IPS DF 6.9 (cell line): ENCODE measurements at regions not wholly inside any gene's neighbourhood (a gene's known extent, or its start where the extent isn't known, plus 50 kb on each side); places are given as distances from the start of the nearest gene placed in this dataset.

Experiments
- DNase-seq: peaks from one replicate; pipeline ENCODE4 v3.0.0-alpha.2; 2013; ENCODE audit warnings: low read depth, low spot score
- H3K27ac ChIP-seq: one replicate; pipeline ENCODE4 v1.5.1; 2013; ENCODE audit warnings: low read length, control low read depth
- H3K27me3 ChIP-seq: 2 replicates; pipeline ENCODE4 v1.6.1; 2013; ENCODE audit warnings: mild to moderate bottlenecking, low read length; ENCODE audit not compliant: control insufficient read depth, insufficient read depth
- H3K36me3 ChIP-seq: 2 replicates; pipeline ENCODE4 v1.6.1; 2013; ENCODE audit warnings: low read length; ENCODE audit not compliant: control insufficient read depth, insufficient read depth
- H3K4me1 ChIP-seq: 2 replicates; pipeline ENCODE4 v1.6.1; 2013; ENCODE audit warnings: low read length; ENCODE audit not compliant: control insufficient read depth, insufficient read depth
- H3K4me3 ChIP-seq: 2 replicates; pipeline ENCODE4 v1.5.1; 2013; ENCODE audit warnings: mild to moderate bottlenecking, low read length
- H3K9me3 ChIP-seq: 2 replicates; pipeline ENCODE4 v1.6.1; 2013; ENCODE audit warnings: low read length, inconsistent platforms; ENCODE audit not compliant: control insufficient read depth, insufficient read depth
- WGBS: extraction: QIAGEN DNeasy Blood & Tissue Kit; methylation state at CpG from one replicate; pipeline ENCODE4 v1.1.7; 2013; ENCODE audit warnings: mixed read lengths, missing lambda C conversion rate; ENCODE audit not compliant: insufficient read length, insufficient coverage; 5-methylcytosine and 5-hydroxymethylcytosine counted together

DNA sequence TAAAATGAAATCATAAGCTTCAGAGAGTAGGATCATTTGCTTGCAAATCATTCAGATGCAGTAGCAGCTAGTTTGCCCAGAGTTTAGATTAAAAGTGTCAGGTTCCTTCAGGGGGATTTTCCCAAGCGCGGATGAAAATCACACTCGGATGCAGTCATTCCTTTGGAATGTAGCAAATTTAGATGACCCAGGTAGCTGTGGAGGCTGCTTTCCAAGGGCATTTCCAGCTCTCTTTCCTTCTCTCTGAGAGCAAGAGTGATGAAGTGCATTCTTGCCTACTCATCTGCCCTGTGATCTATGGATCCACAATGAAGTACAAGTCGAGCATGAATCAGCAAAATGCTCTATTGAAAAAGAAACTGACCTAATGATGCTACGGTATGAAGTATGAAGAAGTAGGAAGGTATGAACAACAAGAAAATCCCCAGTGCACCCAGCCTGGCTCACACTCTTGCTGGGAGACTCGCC is 200.2 kb downstream of the PLK2 start:
- WGBS: no CpG with 5 or more reads among the region's 6 CpGs
- peaks cover 4% of the 10 kb centered on the region; the same call in 1 of the 2 replicates for H3K4me1 ChIP-seq
- H3K4me3 ChIP-seq: no peak overlapping the region
- H3K36me3 ChIP-seq: no peaks in the 10 kb centered on the region
- no peaks in the 10 kb centered on the region for H3K9me3 ChIP-seq
- H3K27me3 ChIP-seq: no peaks in the 10 kb centered on the region
- DNase-seq: peak; percentile 22
- no peak overlapping the region for H3K27ac ChIP-seq

DNA sequence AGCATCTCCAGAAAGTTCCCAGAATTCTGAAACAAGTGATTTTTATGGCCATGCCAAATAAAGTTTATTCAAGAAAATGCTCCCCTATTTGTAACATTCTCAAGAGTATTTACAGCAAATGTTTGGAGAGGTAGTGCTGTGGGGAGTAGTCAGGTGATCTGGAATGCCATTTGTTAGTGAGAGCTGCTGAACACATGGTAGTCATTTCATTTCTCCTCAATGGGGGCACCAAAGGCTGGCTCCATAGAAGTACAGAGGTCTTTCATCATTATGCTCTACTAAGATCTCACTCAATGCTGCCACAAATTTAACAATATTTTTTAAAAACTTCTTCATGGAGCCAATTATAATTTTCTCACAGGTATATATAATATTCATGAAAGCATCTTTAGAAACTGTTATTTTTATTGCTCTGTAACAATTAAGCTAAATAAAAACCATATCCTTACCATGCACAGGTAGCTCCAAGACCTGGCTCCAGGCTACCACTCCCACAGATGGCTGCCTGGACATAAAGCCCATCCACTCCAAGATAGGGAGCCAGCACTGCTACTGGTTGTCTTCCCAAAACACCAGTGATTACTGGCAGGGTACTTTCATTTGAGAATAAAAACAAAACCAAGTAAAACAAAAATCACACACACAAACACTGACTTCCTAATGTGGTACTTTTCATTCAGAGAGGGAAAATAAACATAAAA is 200.8 kb downstream of the PLK2 start:
- DNase-seq: no peak
- H3K9me3 ChIP-seq: no peaks in the 10 kb centered on the region
- peaks cover 4% of the 10 kb centered on the region; the same call in 1 of the 2 replicates for H3K4me1 ChIP-seq
- no peak overlapping the region for H3K27ac ChIP-seq
- no peaks in the 10 kb centered on the region for H3K27me3 ChIP-seq
- no peak overlapping the region for H3K4me3 ChIP-seq
- H3K36me3 ChIP-seq: no peaks in the 10 kb centered on the region

- WGBS: no CpG with 5 or more reads among the region's 2 CpGs
- Histone ChIP-seq H3K4me3 (no peak overlapping the region), H3K9me3 (no peaks in the 10 kb centered on the region), H3K4me1 (peaks cover 4% of the 10 kb centered on the region; the same call in 1 of the 2 replicates), H3K36me3 (no peaks in the 10 kb centered on the region), H3K27me3 (no peaks in the 10 kb centered on the region), H3K27ac (no peak overlapping the region)
- DNase-seq: no peak
Measured at GRCh38 chr5:58255970-58256369, 203.9 kb downstream of the PLK2 start.

DNA sequence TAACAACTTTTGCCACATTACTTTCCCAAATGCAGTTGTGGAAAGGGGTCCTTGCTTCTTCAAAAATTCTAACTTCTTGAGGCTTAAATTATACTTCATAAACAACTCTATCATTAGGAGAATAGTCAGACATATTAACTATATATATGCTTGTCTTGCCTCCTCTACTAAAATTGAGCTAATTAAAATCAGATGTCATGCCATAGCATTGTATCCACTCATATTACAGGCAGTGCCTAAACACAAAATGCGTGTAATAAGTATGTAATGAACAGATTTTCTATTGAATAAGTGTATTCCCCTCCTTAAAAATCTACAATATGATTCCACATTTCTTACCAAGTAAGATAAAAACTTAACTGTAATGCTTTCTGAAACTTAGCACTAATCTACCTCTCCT is 204.5 kb downstream of the PLK2 start:
- no peak overlapping the region for H3K4me3 ChIP-seq
- H3K4me1 ChIP-seq: peaks cover 4% of the 10 kb centered on the region; the same call in 1 of the 2 replicates
- no peak for DNase-seq
- no peak overlapping the region for H3K27ac ChIP-seq
- no CpG with 5 or more reads among the region's 1 CpG for WGBS
- H3K9me3 ChIP-seq: no peaks in the 10 kb centered on the region
- H3K36me3 ChIP-seq: no peaks in the 10 kb centered on the region
- no peaks in the 10 kb centered on the region for H3K27me3 ChIP-seq

DNA sequence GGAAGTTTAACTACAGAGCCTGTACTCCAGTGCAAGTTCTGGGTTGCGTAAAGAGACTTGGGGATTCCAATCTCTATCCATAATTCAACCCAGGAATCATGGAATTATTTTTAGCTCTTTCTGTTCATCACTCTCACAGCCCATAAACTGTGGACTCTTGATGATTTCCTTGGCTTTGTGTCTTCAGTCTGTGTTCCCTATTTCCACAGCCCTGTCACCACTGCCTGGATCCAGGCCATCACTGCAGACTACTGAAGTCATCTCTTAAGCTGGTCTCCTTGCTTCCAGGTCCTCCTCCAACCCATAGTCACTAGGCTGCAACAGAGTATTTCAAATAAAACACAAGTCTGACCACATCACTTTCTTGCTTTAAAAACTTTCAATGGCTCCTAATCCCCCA is 211.7 kb downstream of the PLK2 start:
- Histone ChIP-seq H3K27me3 (no peaks in the 10 kb centered on the region), H3K27ac (no peak overlapping the region), H3K36me3 (no peaks in the 10 kb centered on the region), H3K4me3 (no peak overlapping the region), H3K4me1 (no peaks in the 10 kb centered on the region), H3K9me3 (no peaks in the 10 kb centered on the region)
- no CpG with 5 or more reads among the region's 1 CpG for WGBS
- DNase-seq: no peak

- WGBS: no CpG with 5 or more reads among the region's 3 CpGs
- Histone ChIP-seq H3K27ac (no peak overlapping the region), H3K27me3 (no peaks in the 10 kb centered on the region), H3K4me3 (no peak overlapping the region), H3K9me3 (no peaks in the 10 kb centered on the region), H3K4me1 (no peaks in the 10 kb centered on the region), H3K36me3 (no peaks in the 10 kb centered on the region)
- no peak for DNase-seq
Measured at GRCh38 chr5:58246461-58246944, 213.4 kb downstream of the PLK2 start.

DNA sequence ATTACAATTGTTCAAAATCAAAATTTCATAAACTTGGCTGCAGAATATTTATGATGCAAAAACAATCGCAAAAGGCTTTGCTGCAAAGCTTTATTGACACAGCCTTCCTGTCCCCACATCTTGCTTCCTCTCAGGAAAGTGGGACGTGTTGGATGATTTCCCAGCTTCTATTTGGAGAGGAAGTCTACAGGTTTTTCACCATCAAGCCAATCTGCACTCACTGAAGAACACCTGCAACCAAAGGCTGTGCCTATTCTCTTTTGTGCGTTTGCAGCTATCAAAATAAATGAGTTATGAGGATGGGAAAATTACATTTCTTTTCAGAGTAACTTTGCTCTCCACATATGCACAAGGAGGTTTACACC is 214.4 kb downstream of the PLK2 start:
- H3K27me3 ChIP-seq: no peaks in the 10 kb centered on the region
- H3K9me3 ChIP-seq: no peaks in the 10 kb centered on the region
- no peak overlapping the region for H3K4me3 ChIP-seq
- no CpG with 5 or more reads among the region's 3 CpGs for WGBS
- no peaks in the 10 kb centered on the region for H3K36me3 ChIP-seq
- no peak for DNase-seq
- no peaks in the 10 kb centered on the region for H3K4me1 ChIP-seq
- no peak overlapping the region for H3K27ac ChIP-seq

DNA sequence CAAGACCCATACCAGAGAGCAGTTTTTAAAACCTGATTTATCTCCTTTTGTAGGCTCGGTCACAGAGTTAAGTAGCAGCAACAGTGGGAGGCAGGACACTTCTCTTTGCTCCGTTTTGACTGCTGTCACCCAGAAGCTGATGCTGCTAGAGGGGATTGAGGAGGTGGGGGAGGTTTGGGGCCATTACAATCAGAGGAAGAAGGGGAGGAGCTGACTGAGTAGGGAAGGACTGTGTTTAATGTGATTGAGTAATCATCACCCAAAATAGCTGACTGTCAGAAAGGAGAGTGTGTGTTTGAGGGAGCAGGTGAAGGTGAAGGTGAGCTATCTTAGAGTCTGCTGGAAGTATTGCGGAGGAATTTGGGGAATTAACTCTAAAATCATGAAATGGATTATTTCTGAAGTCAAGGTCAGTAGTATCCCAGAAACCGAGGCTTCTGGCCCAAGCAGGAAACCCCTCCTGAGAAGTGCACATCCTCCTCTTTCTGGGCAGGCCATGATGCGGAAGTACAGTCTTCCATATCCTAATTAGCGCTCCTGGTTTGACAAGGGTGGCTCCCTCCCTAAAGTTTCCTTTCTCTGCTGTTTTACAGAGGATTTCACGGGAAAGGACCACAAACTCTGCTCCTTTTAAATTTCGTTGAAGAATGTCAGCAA is 214.9 kb downstream of the PLK2 start:
- no CpG with 5 or more reads among the region's 8 CpGs for WGBS
- Histone ChIP-seq H3K27me3 (no peaks in the 10 kb centered on the region), H3K4me3 (no peak overlapping the region), H3K36me3 (no peaks in the 10 kb centered on the region), H3K27ac (no peak overlapping the region), H3K4me1 (no peaks in the 10 kb centered on the region), H3K9me3 (no peaks in the 10 kb centered on the region)
- no peak for DNase-seq

DNA sequence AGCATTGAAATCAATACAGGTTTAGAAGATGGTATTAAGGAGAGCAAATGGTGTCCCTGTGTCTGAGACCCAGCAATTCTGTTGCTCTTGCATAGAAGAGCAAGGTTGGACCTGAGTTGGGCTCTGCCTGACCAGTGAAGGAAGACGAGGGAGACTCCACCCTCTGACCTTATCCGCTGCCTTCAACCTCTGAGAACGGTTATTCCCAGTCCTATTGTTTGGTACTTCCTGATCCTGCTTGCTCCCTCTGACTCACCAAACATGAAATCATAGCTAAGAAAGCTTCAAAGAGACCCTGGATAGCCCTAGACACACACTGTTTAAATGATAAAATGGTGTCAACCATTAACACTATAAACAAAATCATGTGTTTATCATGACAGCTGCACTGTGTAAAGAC is 218.5 kb downstream of the PLK2 start:
- DNase-seq: no peak
- no peaks in the 10 kb centered on the region for H3K9me3 ChIP-seq
- H3K27me3 ChIP-seq: no peaks in the 10 kb centered on the region
- no peaks in the 10 kb centered on the region for H3K36me3 ChIP-seq
- H3K4me1 ChIP-seq: no peaks in the 10 kb centered on the region
- H3K27ac ChIP-seq: no peak overlapping the region
- WGBS: no CpG with 5 or more reads among the region's 3 CpGs
- no peak overlapping the region for H3K4me3 ChIP-seq

- no peak for DNase-seq
- H3K27ac ChIP-seq: no peak overlapping the region
- WGBS: no CpG with 5 or more reads among the region's 3 CpGs
Measured at GRCh38 chr5:58240322-58240721, 219.6 kb downstream of the PLK2 start.

GRCh38 chr5:58239731-58240130 is 220.2 kb downstream of the PLK2 start:
- H3K4me3 ChIP-seq: no peak overlapping the region
- no CpG with 5 or more reads among the region's 3 CpGs for WGBS
- H3K27me3 ChIP-seq: no peaks in the 10 kb centered on the region
- H3K36me3 ChIP-seq: no peaks in the 10 kb centered on the region
- DNase-seq: no peak
- H3K27ac ChIP-seq: no peak overlapping the region
- no peaks in the 10 kb centered on the region for H3K4me1 ChIP-seq
- no peaks in the 10 kb centered on the region for H3K9me3 ChIP-seq

More at GRCh38 chr5:58240322-58240721, 219.6 kb downstream of the PLK2 start:
- H3K4me1 ChIP-seq: no peaks in the 10 kb centered on the region
- H3K9me3 ChIP-seq: no peaks in the 10 kb centered on the region
- H3K4me3 ChIP-seq: no peak overlapping the region
- no peaks in the 10 kb centered on the region for H3K36me3 ChIP-seq
- H3K27me3 ChIP-seq: no peaks in the 10 kb centered on the region
